Stimulated activated CD4-positive, alpha-beta T cell treated with anti-CD3 and anti-CD28 coated beads, Interleukin-2, amount 100 ng/mL, for 48 hours (primary cell): ENCODE measurements at regions not wholly inside any gene's neighbourhood (a gene's known extent, or its start where the extent isn't known, plus 50 kb on each side); places are given as distances from the start of the nearest gene placed in this dataset.
"Not testable (repeated sequence)": the region's sequence is repeated elsewhere in the genome, so short reads cannot be mapped to it uniquely, and the experiment has no call there.

Experiments
- DNase-seq, 2 donors: peaks; one replicate each; pipeline ENCODE4 v3.0.0-alpha.2; 2020

- no peak for DNase-seq
These were observed 127.1 kb upstream of the TANK start for GRCh38 chr2:161033059-161033660.

DNA sequence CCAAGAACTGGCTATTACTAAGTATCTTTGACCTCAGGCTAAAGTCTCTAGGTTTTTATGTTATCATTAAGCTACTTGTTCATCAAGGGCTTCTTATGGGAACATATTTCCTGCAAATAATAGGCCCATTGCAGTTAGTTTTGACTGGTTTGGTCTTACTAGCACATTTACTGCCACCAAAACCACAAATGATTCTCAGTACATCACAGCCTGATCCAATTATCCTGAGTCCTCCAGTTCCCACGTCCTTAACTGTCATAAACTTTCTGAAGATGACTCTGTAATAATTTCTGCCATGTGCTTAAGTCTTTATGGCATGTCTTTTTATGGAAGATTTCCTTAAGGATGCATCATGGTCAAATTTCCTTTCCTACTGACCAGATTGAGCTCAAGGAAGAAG lies 123.3 kb upstream of the TANK start:
- DNase-seq: no peak

DNA sequence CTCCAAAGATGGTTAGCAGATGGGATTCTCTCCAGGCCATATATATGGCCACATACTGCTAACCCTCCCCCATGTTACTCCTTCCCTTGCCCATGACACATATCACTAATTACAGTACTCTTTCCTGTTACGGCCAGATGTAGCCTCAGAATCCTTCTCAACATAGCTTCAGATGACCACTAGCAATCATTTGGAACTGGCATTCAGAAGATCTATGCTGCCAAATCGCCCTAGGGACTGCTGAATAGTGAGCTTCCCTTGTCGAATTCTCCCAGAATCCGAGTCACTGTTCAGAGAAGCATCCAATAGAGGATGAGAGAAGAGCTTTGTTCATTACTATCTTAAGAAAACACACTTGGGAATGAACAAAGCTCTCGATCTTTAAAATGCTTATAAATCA lies 121.2 kb upstream of the TANK start:
- DNase-seq: no peak

DNA sequence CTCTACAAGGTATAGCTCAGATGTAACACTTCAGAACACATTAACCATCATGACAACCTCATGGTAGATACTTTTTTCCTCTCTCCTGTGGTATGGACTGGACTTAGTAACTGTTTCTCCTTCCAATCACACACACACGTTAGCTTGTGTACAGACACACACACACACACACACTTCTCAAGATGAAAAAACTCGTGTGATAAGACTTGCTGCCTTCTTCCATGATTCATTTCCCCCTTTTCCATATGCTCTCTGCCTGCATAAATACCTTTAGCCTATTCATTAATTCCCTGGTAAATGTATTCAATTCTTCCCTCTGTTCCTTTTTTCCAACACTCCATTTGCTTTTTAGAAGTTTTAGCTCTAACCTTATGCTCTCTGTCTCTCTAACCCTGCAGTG lies 118.9 kb upstream of the TANK start:
- no peak for DNase-seq

DNA sequence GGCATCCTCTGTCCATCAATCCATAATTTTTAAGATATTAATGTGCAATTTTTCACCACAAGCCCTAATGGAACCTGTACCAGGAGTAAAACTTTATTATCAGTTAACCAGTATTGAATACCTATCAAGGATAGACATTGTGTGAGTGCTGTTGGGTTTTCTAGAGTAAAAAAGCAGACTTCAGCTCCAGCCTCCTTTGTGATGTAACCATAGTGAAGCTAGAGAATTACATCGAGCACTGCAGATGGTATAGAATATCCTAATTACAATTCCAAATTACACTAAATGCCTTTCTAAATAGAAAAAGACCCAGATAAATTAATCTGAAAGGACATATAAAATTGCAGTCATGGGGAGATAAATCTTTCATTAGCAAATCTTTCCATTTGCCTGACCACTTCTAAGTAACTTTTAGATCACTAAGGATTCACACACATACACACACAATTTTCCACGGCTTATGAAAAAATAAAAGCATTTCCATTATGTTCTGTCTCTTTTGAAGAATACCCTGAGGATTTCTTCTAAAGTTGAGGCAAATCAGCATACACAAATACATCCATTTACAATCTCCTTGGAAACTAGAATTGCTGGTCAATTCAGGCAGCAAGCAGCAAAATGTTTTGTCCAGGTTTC lies 117.1 kb upstream of the TANK start:
- no peak for DNase-seq

GRCh38 chr2:161044095-161044865 lies 115.9 kb upstream of the TANK start:
- DNase-seq: no peak

DNA sequence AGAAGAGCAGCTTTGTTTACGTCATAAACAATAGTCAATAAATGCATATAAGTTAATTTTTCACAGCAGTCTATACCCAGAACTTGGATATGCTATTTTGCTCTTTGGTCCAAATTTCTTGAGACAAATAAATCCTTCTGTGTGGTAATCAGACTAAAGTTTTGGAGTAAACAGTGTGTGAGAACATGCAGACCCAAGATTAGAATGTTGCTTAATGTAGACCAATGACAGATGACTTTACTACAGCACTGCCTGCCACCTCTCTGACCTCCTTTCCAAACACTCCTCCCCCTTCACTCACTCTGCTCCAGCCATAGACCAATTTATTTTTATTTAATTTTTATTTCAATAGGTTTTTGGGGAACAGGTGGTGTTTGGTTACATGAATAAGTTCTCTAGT lies 115.3 kb upstream of the TANK start:
- DNase-seq: no peak

DNA sequence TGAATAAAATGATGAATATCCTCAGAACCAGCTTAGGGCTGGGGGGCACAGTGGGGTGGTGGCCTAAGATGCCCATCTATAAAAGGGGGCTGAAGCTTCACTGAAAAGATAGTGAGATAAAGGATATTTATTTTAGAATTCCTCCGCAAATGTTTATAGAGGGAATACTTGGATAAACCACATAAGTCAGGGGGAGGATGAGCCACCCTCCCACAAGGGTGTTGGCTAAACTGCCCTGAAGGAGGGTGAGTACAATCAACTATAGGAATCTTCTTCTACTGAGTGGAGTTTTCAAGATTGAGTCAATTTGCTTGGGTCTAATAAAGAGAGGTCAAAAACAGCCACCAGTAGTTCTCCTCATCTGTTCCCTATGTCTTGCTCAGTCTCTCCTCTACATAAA lies 114.5 kb upstream of the TANK start:
- no peak for DNase-seq

DNA sequence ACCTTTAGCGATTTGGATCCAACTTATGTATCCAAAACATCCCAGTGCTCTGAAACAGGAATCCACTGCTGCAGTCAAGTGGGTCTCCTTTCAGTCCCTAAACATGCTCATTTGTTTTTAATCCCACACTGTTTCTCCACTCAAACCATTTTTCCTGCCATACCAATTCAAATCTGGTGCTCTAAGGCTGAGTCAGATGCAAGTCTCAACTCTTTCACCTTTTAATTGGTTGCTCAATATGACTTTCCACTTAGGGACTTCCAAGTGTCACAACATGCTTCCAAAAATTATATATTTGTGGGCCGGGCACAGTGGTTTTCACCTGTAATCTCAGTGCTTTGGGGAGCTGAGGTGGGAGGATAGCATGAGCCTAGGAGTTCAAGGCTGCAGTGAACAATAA lies 113.4 kb upstream of the TANK start:
- no peak for DNase-seq

DNA sequence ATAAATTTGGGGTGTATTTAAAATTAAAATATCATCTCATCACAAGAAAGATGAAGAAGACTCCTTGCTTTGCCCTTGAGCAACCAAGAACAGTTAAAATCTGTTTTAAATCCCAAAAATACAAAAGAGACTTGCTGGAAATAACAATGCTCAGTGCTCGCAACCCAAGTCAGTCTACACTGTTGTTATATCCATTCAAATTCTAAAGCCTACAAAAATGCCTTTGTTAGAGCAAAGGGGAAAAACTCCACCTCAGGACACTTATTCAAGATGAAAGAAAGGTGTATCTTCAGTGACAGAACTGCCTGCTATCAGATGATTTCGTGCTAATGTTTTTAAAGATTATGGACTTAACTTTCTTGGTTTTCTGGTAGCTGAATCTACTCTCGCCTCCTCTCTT lies 111.9 kb upstream of the TANK start:
- DNase-seq: no peak

- no peak for DNase-seq
These were observed 110.7 kb upstream of the TANK start for GRCh38 chr2:161049559-161049958.

GRCh38 chr2:161052214-161052613 lies 108.0 kb upstream of the TANK start:
- DNase-seq: no peak

DNA sequence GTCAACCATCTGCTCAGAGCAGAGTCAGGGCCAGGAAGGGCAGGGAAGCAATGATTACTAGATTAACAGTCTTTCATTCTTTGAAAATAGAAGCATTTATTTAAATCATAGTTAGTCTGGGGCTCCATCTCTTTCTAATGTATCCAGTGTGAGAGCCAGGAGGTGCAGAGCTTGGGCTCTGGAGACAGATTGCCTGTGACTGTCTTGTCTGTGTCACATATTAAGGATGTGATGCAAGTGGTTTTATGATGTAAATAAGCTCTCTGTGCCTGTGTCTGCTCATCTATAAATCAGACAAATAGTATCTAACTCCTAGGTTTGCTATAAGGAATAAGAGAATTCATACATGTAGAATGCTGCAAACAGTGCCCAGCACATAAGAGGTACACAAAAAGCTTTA lies 104.9 kb upstream of the TANK start:
- DNase-seq: no peak

DNA sequence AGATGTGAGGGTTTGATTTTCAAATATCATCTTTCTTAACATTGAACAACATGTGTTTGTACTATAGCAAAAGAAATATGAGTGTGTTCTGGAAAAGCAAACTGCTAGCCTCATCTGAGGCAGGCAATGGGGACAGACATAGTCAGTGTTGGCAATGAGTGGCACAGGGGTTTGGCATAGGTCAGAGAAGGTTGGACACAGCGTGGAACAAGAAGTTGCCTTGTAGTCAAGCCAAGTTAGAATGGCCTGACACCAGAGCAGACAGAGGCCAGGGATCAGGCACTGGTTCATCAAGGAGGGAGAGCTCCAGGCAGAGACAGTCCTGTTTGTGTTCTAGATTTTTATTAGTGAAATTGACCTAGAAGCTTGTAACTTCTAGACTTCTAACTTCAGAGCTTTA lies 100.8 kb upstream of the TANK start:
- no peak for DNase-seq

DNA sequence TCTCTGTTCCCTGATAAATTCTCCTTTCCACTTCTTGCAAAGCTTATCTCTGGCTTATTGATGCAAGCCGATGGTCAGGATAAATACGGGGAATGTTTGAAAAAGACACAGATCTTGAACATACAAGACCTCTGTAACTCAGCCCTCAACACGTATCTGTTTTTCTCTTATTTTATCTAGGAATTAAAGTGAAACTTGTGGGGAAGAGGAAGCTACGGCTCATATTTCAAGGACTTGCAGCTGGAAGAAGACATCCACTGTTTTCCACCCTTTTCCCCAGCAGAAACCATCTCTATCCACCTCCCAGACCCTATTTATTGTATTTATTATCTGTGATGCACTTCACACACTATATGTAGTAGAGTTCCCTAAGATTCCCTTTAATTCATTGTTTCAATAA lies 98.4 kb upstream of the TANK start:
- no peak for DNase-seq

DNA sequence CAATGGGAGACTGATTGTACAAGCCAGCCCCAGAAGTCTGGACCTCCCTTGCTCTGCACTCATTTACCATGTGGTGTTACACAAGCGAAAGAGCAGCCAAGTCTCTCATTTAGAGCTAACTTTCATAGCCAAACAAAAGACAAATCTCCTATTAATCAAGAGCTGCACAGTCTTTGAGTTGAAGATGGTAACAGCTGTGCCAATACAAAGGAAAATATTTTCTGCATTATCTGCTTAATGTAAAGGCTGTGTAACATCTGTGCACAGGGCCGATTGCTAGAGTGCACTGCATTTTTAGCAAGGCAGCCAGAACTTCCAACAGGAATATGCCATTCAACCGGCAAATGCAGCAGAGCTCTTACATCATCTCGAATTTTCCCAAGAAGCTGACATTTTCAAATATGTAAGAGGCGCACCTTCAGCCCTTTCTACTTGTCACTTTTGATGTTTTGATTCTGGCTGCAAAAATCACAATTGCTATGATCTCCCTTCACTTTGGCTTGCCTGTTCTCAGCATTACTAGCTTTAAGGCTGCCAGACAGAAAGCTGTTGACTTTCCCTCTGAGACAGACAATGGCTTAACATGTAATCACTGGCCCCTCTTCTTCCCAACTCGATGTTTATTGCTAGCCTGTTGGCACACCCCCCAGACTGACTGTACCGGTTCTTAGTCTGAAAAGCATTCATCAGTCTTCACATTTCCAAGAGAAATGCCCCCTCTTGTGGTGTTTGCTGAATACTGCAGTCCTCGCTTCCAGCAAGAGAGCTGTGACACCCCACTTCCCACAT lies 96.9 kb upstream of the TANK start:
- peak; percentile 59 to 66 for DNase-seq

- no peak for DNase-seq
These were observed 96.3 kb upstream of the TANK start for GRCh38 chr2:161063946-161064306.

DNA sequence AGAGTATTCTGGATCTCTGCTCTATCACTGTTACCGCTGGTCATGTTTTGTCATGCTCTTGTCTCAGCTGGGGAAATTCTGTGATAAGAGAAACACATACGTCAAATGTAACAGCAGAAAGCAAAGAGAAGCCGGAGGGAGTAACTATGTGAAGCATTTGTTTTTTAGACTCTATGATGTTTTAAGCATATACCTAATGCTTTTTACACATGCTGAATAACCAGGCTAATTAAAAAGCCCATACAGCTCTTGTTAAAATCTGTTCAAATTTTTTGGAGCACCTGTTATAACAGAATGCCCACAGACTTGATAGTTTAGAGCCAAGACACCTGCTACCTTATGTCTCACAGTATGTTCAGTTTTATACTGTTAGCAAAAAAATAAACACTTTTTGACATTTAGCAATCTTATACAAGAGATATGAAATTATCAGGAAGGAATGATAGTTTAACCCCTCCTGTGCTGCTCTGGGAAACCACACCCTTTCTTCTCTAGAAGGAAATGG lies 92.3 kb upstream of the TANK start:
- DNase-seq: no peak

GRCh38 chr2:161068670-161069069 lies 91.6 kb upstream of the TANK start:
- DNase-seq: no peak

DNA sequence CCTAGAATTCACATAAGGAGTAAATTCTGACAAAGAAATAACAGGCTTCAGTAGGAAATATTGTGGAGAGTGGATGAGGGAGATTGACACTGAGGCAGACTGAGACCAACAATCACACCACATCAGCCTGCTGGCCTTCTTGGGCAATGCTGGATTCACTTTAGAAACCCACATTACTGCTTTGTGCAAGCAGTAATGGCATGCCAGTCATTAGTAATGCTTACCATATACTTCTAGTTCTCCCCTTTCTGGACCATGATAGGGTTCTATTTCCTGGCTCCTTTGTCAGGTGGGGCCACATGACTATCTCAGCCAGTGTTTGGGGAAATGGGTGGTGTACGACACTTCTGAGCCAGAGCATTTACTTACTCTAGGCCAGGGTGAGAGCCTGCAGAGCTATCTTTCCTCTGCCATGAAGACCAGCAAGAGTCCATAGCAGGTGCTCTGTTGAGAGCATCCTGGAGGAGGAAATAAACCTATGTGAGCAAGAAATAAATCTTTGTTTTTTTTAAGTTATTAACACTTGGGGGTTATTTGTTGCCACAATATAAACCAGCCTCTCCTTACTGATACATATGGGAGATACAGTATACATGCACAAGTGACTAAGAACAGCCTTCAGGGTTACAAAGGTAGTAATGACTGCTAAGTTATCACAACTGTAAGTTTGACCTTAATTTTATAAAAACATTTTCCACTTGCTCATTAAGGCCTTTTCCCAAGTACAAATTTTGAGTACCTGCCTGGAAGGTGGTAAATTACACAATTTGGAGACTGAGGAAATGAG lies 89.3 kb upstream of the TANK start:
- DNase-seq: no peak

DNA sequence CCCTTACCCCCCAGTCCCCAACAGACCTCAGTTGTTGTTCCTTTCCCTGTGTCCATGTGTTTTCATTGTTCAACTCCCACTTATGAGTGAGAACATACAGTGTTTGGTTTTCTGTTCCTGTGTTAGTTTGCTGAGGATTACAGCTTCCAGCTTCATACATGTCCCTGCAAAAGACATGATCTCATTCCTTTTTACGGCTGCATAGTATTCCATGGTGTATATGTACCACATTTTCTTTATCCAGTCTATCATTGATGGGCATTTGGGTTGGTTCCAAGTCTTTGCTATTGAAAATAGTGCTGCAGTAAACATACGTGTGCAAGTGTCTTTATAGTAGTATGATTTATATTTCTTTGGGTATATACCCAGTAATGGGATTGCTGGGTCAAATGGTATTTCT lies 87.8 kb upstream of the TANK start:
- DNase-seq: not testable (repeated sequence)

DNA sequence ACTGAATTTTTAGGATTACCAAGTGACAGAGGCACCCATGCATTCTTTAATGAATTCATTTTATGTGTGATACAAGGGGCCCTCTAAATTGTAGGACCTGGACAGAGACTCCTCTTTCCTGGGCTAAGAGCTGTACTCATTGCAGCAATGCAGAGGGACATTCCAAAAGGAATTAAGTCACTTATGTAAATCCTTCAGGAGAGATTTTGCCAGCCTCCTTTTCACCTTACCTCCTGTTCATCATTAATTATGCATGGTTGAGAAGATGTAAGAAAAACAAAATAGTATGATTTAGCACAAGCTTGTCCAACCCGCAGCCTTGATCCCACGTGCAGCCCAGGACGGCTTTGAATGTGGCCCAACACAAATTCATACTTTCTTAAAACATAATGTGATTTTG lies 84.5 kb upstream of the TANK start:
- DNase-seq: no peak

DNA sequence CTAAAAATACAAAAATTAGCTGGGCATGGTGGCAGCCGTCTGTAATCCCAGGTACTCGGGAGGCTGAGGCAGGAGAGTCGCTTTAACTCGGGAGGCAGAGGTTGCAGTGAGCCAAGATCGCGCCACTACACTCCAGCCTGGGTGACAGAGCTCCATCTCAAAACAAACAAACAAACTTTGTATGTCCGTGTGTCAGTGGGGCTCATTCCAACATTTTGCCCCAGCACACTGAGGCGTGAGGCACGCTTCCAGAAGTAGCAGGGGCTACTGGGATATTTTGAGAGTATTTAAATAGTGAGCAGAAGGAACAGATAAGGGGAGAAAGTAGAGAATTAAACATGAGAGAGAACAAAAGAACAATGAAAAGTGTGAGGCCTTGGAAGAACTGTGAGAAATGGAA lies 83.3 kb upstream of the TANK start:
- no peak for DNase-seq
